Testis (tissue), 2 donors: ENCODE measurements at regions not wholly inside any gene's neighbourhood (a gene's known extent, or its start where the extent isn't known, plus 50 kb on each side); places are given as distances from the start of the nearest gene placed in this dataset.

Experiments
- POLR2A ChIP-seq: fragments of 450-650 bp; IDR thresholded peaks from one replicate; pipeline ENCODE4 v1.6.1; 2017; ENCODE audit warnings: antibody characterized with exemption, mild to moderate bottlenecking, moderate library complexity
- TF ChIP-seq, protein P1 (sequence below), 3 experiments: fragments of 450-650 bp in 2 of 3; fragments of 200-600 bp in 1 of 3; sonication (generic) in 1 of 3; IDR thresholded peaks; one replicate each; pipeline ENCODE4 v1.5.1; 2016 to 2019; ENCODE audit warnings: antibody characterized with exemption in 3 of 3, mild to moderate bottlenecking in 2 of 3, moderate library complexity in 1 of 3

DNA sequence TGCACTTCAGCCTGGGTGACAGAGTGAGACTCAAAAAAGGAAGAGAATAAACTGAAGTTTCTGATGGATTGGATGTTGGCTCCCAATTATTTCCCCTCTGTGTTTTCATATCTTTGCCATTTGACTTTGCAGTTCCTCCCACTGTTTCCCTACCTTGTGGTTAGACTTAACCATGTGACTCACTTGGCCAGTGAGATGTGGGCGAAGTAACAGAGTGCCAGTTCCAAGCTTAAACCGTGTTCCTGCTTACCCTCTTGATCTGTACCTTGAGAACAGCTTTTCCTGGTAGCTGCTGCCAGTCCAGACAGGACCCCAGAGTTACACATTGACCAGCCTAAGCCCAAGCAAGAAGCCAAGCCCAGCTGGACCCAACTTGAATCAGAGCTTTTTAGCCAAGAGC is 323.4 kb downstream of the LTN1 start:
- TF ChIP-seq, protein P1, sequence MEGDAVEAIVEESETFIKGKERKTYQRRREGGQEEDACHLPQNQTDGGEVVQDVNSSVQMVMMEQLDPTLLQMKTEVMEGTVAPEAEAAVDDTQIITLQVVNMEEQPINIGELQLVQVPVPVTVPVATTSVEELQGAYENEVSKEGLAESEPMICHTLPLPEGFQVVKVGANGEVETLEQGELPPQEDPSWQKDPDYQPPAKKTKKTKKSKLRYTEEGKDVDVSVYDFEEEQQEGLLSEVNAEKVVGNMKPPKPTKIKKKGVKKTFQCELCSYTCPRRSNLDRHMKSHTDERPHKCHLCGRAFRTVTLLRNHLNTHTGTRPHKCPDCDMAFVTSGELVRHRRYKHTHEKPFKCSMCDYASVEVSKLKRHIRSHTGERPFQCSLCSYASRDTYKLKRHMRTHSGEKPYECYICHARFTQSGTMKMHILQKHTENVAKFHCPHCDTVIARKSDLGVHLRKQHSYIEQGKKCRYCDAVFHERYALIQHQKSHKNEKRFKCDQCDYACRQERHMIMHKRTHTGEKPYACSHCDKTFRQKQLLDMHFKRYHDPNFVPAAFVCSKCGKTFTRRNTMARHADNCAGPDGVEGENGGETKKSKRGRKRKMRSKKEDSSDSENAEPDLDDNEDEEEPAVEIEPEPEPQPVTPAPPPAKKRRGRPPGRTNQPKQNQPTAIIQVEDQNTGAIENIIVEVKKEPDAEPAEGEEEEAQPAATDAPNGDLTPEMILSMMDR (IDR thresholded peaks at IDR 0.05), result no peak
- TF ChIP-seq POLR2A, result no peak
